Endothelial cell of umbilical vein (primary cell): ENCODE measurements at regions not wholly inside any gene's neighbourhood (a gene's known extent, or its start where the extent isn't known, plus 50 kb on each side); places are given as distances from the start of the nearest gene placed in this dataset.

Experiments
- BruUV-seq: library from RNA; stranded (reverse); fragments of 400-500 nt; replicated peaks from 2 replicates; lab custom pipeline; 2021; lab: Mats Ljungman, UMichigan
- CTCF ChIA-PET: fragments of 300-600, 350-600 bp; sonication (Branson Sonifier 250); formaldehyde crosslinking; loops from one replicate; lab custom pipeline; 2021; ENCODE audit warnings: antibody characterized with exemption, inconsistent platforms; lab: Charles Lee
- POLR2A ChIA-PET: fragments of 300-600, 350-600 bp; sonication (Branson Sonifier 250); formaldehyde crosslinking; loops from one replicate; lab custom pipeline; 2021; ENCODE audit warnings: antibody characterized with exemption, inconsistent platforms; lab: Charles Lee
- DNase-seq: peaks from one replicate; pipeline ENCODE4 v3.0.0-alpha.2; 2011; ENCODE audit warnings: low read depth, low spot score
- FAIRE-seq: peaks from 2 replicates; lab custom pipeline; 2011; peaks lifted over from hg19 to GRCh38; lab: Jason Lieb, UNC
- H2AFZ ChIP-seq: 2 replicates; pipeline ENCODE4 v1.6.0; 2012; ENCODE audit warnings: low read depth, low read length, control low read depth, inconsistent platforms
- H3K27ac ChIP-seq: 2 replicates; pipeline ENCODE4 v1.5.1; 2011; ENCODE audit warnings: low read depth, mild to moderate bottlenecking, control low read depth, low read length, moderate library complexity; ENCODE audit not compliant: insufficient read depth
- H3K27me3 ChIP-seq, 2 experiments: 2 replicates each; pipeline versions ENCODE4 v1.6.0 to v1.6.1; 2011; ENCODE audit warnings: low read length in 2 of 2, mixed read lengths in 1 of 2; ENCODE audit not compliant: control insufficient read depth in 2 of 2, insufficient read depth in 2 of 2
- H3K36me3 ChIP-seq, 2 experiments: 2 replicates in 1 of 2; 3 replicates in 1 of 2; pipeline ENCODE4 v1.5.1; 2011; ENCODE audit warnings: low read length in 2 of 2, mild to moderate bottlenecking in 1 of 2, moderate library complexity in 1 of 2; ENCODE audit not compliant: control insufficient read depth in 2 of 2, insufficient read depth in 2 of 2; ENCODE audit errors: extremely low read depth in 1 of 2
- H3K4me1 ChIP-seq: 3 replicates; pipeline ENCODE4 v1.5.1; 2011; ENCODE audit warnings: mild to moderate bottlenecking, low read length; ENCODE audit not compliant: control insufficient read depth, insufficient read depth; ENCODE audit errors: extremely low read depth
- H3K4me2 ChIP-seq: 2 replicates; pipeline ENCODE4 v1.6.1; 2011; ENCODE audit warnings: low read length, control low read depth, mixed read lengths; ENCODE audit not compliant: insufficient read depth
- H3K4me3 ChIP-seq, 3 experiments: fragments of 200-600 bp in 1 of 3; sonication (generic), shearing (Covaris generic) in 1 of 3; replicated peaks in 1 of 3; 2 replicates each; pipeline ENCODE4 v1.5.1; 2011 to 2016; ENCODE audit warnings: control low read depth in 3 of 3, low read length in 3 of 3, mild to moderate bottlenecking in 2 of 3, inconsistent platforms in 1 of 3, low read depth in 1 of 3, moderate library complexity in 1 of 3; ENCODE audit not compliant: insufficient read depth in 1 of 3
- H3K79me2 ChIP-seq: 2 replicates; pipeline ENCODE4 v1.6.0; 2012; ENCODE audit warnings: low read length, inconsistent platforms; ENCODE audit not compliant: control insufficient read depth, insufficient read depth
- H3K9ac ChIP-seq: replicated peaks from 2 replicates; pipeline ENCODE3; 2011; ENCODE audit warnings: low read length, control low read depth; ENCODE audit not compliant: insufficient read depth; ENCODE audit errors: extremely low read depth
- H3K9me1 ChIP-seq: replicated peaks from 3 replicates; pipeline ENCODE4 v1.6.0; 2011; ENCODE audit warnings: mild to moderate bottlenecking, low read length; ENCODE audit not compliant: control insufficient read depth, insufficient read depth; ENCODE audit errors: extremely low read depth
- H3K9me3 ChIP-seq: replicated peaks from 2 replicates; pipeline ENCODE4 v1.5.1; 2012; ENCODE audit warnings: low read length, inconsistent platforms; ENCODE audit not compliant: control insufficient read depth, insufficient read depth
- H4K20me1 ChIP-seq: replicated peaks from 2 replicates; pipeline ENCODE3; 2011; ENCODE audit warnings: mild to moderate bottlenecking, low read length; ENCODE audit not compliant: control insufficient read depth, insufficient read depth; ENCODE audit errors: extremely low read depth
- CTCF ChIP-seq, 2 donors: IDR thresholded peaks; 1 replicate in 1 of 2; 2 replicates in 1 of 2; pipeline ENCODE4 v1.5.1; 2011; ENCODE audit warnings: low read length in 2 of 2, mild to moderate bottlenecking in 2 of 2, moderate library complexity in 2 of 2, control low read depth in 1 of 2, inconsistent platforms in 1 of 2, low read depth in 1 of 2; ENCODE audit not compliant: insufficient read depth in 1 of 2; ENCODE audit errors: extremely low read depth in 1 of 2
- EZH2 ChIP-seq: IDR thresholded peaks from 2 replicates; pipeline ENCODE4 v1.6.1; 2012; ENCODE audit warnings: borderline replicate concordance, low read depth, mild to moderate bottlenecking, moderate library complexity, low read length, inconsistent platforms; ENCODE audit not compliant: severe bottlenecking
- FOS ChIP-seq: IDR thresholded peaks from 2 replicates; pipeline ENCODE4 v1.6.1; 2011; ENCODE audit warnings: mild to moderate bottlenecking, low read length, moderate library complexity, borderline replicate concordance; ENCODE audit not compliant: insufficient read depth
- GATA2 ChIP-seq: IDR thresholded peaks from 2 replicates; pipeline ENCODE4 v1.7.0; 2011; ENCODE audit warnings: low read depth, mild to moderate bottlenecking, moderate library complexity, mixed read lengths, low read length; ENCODE audit not compliant: insufficient read length, insufficient read depth
- JUN ChIP-seq: IDR thresholded peaks from 2 replicates; pipeline ENCODE4 v1.6.1; 2011; ENCODE audit warnings: borderline replicate concordance, low read depth; ENCODE audit not compliant: insufficient read length, insufficient read depth
- MAX ChIP-seq: IDR thresholded peaks from 2 replicates; pipeline ENCODE4 v1.6.1; 2011; ENCODE audit not compliant: insufficient read depth, insufficient read length
- MYC ChIP-seq: IDR thresholded peaks from one replicate; pipeline ENCODE4 v1.6.1; 2011; ENCODE audit warnings: mild to moderate bottlenecking, low read depth, low read length
- POLR2A ChIP-seq: IDR thresholded peaks from 2 replicates; pipeline ENCODE4 v1.6.1; 2012; ENCODE audit warnings: low read depth, mild to moderate bottlenecking, control low read depth, low read length
- POLR2AphosphoS5 ChIP-seq: IDR thresholded peaks from 2 replicates; pipeline ENCODE4 v1.6.1; 2012; ENCODE audit warnings: low read depth, mild to moderate bottlenecking, control low read depth, low read length, moderate library complexity; ENCODE audit not compliant: insufficient read depth
- dilution Hi-C: fragments of 300-500 bp; cut with MboI; formaldehyde crosslinking; loops from one replicate; pipeline ENCODE4 v1.15.0; 2019; ENCODE audit warnings: low sequenced_read_pairs; ENCODE audit not compliant: extremely low pct_ligation_motif_present
- intact Hi-C: fragments of 100-400 bp; cut with micrococcal nuclease; formaldehyde crosslinking; loops from one replicate; pipeline ENCODE4 v1.10.0; 2022

DNA sequence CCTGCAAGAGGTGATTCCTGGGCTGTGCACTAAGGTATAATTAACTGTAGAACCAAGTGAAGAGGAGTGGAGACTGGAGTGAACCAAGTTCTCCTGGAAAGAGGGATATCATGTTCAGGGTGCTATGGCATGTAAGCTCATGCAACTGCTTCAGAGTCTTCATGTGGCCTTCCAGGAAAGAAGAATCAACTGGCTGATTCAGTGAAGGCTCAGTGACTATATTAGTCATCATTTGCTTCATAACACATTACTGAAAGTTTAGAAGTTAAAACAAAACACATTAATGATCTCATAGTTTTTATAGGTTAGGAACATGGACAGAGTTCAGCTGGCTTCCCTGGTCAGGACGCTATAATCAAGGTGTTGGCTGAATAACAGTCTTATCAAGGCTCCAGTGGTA lies 1200.8 kb upstream of the GYPC start:
- no peaks in the 10 kb centered on the region for H4K20me1 ChIP-seq
- intact Hi-C loops, result no loop called here
- H2AFZ ChIP-seq, result no peak overlapping the region
- no peak overlapping the region for H3K4me2 ChIP-seq
- H3K9me1 ChIP-seq, result no peaks in the 10 kb centered on the region
- H3K36me3 ChIP-seq, result no peaks in the 10 kb centered on the region
- CTCF ChIA-PET, result no interaction called here
- POLR2A ChIA-PET, result no interaction called here
- no peaks in the 10 kb centered on the region for H3K79me2 ChIP-seq
- no peaks in the 10 kb centered on the region for H3K4me1 ChIP-seq
- H3K27ac ChIP-seq, result no peak overlapping the region
- dilution Hi-C loops, result no loop called here
- H3K27me3 ChIP-seq, result no peaks in the 10 kb centered on the region
- no peak for DNase-seq
- no TSS peak for BruUV-seq
- no peak overlapping the region for H3K4me3 ChIP-seq
- H3K9me3 ChIP-seq, result peaks cover 7% of the 10 kb centered on the region
- FAIRE-seq, result no peak
- TF ChIP-seq MAX (no peak), POLR2A (no peak), EZH2 (no peak), MYC (no peak), POLR2AphosphoS5 (no peak), CTCF (IDR thresholded peaks at IDR 0.05; ENCODE audit: extremely low read depth in 1 of 2, insufficient read depth in 1 of 2, low read depth in 1 of 2, low read length in 2 of 2) (no peak), JUN (no peak), GATA2 (no peak), FOS (no peak)
- H3K9ac ChIP-seq, result no peak overlapping the region
